Upper lobe of left lung (tissue), 6 donors: ENCODE measurements at regions not wholly inside any gene's neighbourhood (a gene's known extent, or its start where the extent isn't known, plus 50 kb on each side); places are given as distances from the start of the nearest gene placed in this dataset.

ENCODE experiments used
- ATAC-seq, 2 donors: fragments of 200-7000 bp; cut with Tn5 transposase; one replicate each; pipeline ENCODE4 v1.9.1; 2022; ENCODE audit warnings: mild to moderate bottlenecking in 2 of 2, moderate library complexity in 2 of 2; ENCODE audit not compliant: low FRiP score in 2 of 2
- DNase-seq, 2 donors: peaks; one replicate each; pipeline ENCODE4 v3.0.0-alpha.2; 2019 to 2020
- H3K27ac ChIP-seq, 4 donors: fragments of 200-600 bp; sonication (generic); one replicate each; pipeline ENCODE4 v1.5.1; 2016 to 2019
- H3K27me3 ChIP-seq, 4 donors: fragments of 200-600 bp; sonication (generic); one replicate each; pipeline ENCODE4 v1.5.1; 2017 to 2019
- H3K36me3 ChIP-seq, 4 donors: fragments of 200-600 bp; sonication (generic); one replicate each; pipeline ENCODE4 v1.5.1; 2016 to 2019
- H3K4me1 ChIP-seq, 4 donors: fragments of 200-600 bp; sonication (generic); one replicate each; pipeline ENCODE4 v1.5.1; 2018 to 2019
- H3K4me3 ChIP-seq, 4 donors: fragments of 200-600 bp; sonication (generic); one replicate each; pipeline ENCODE4 v1.5.1; 2017 to 2019; ENCODE audit warnings: mild to moderate bottlenecking in 2 of 4, moderate library complexity in 1 of 4
- H3K9me3 ChIP-seq, 4 donors: fragments of 200-600 bp; sonication (generic); one replicate each; pipeline ENCODE4 v1.5.1; 2018 to 2019
- EP300 ChIP-seq, 4 donors: sonication (generic); formaldehyde crosslinking; IDR thresholded peaks; one replicate each; pipeline ENCODE4 v1.5.1; 2017; ENCODE audit warnings: antibody characterized with exemption in 4 of 4, control low read depth in 2 of 4
- POLR2A ChIP-seq, 4 donors: fragments of 450-650 bp; IDR thresholded peaks; one replicate each; pipeline ENCODE4 v1.5.1; 2016 to 2017; ENCODE audit warnings: antibody characterized with exemption in 4 of 4, mild to moderate bottlenecking in 2 of 4
- POLR2AphosphoS5 ChIP-seq, 2 donors: sonication (generic); formaldehyde crosslinking; IDR thresholded peaks; one replicate each; pipeline ENCODE4 v1.5.1; 2017; ENCODE audit warnings: antibody characterized with exemption in 2 of 2
- WGBS, 2 donors: methylation state at CpG; one replicate each; pipeline ENCODE4 v1.1.5; 2017 to 2018; 5-methylcytosine and 5-hydroxymethylcytosine counted together
- TF ChIP-seq, protein P1 (sequence below), 6 experiments: fragments of 450-650 bp in 4 of 6; fragments of 200-600 bp in 2 of 6; sonication (generic) in 2 of 6; IDR thresholded peaks; one replicate each; pipeline ENCODE4 v1.5.1; 2016 to 2019; ENCODE audit warnings: antibody characterized with exemption in 6 of 6
- donor health status: DM: no; HTN: no; CAD: no; lungs with moderate emphysema.
- donor health status: DM: no; HTN: yes; CAD: no; lungs with severe emphysema.

DNA sequence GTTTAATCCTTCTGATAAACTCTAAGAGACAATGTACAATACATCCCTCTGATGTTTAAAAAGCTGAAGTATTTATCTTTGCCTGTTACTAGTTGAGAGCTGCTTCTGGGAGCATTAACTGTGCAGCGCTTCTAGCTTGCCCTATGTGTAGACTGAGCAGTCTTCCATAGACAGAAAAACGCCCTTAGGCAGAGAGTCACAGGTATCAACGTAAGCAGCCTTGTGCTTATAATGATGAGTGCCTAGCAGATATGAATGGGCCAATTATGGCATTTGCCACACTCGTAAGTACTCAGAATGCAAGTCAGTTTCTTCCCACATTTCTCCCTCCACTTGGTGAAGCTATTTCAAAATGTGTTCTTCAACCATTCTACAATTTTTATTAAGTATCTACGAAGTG, 731.1 kb upstream of the SLC8A1 start:
- DNase-seq (no peak), ATAC-seq (no peak)
- 75% methylated on average over 5 of the region's 5 CpGs for WGBS, 2 donors
- Histone ChIP-seq H3K27ac (no peak overlapping the region), H3K9me3 (peaks cover 0 to 3% (median 0%) of the 10 kb centered on the region in 4 donors), H3K4me3 (no peak overlapping the region), H3K27me3 (no peaks in the 10 kb centered on the region), H3K4me1 (no peaks in the 10 kb centered on the region), H3K36me3 (no peaks in the 10 kb centered on the region)
- TF ChIP-seq EP300 (IDR thresholded peaks at IDR 0.05) (no peak), POLR2A (IDR thresholded peaks at IDR 0.05) (no peak), POLR2AphosphoS5 (IDR thresholded peaks at IDR 0.05) (no peak)
- TF ChIP-seq, protein P1, sequence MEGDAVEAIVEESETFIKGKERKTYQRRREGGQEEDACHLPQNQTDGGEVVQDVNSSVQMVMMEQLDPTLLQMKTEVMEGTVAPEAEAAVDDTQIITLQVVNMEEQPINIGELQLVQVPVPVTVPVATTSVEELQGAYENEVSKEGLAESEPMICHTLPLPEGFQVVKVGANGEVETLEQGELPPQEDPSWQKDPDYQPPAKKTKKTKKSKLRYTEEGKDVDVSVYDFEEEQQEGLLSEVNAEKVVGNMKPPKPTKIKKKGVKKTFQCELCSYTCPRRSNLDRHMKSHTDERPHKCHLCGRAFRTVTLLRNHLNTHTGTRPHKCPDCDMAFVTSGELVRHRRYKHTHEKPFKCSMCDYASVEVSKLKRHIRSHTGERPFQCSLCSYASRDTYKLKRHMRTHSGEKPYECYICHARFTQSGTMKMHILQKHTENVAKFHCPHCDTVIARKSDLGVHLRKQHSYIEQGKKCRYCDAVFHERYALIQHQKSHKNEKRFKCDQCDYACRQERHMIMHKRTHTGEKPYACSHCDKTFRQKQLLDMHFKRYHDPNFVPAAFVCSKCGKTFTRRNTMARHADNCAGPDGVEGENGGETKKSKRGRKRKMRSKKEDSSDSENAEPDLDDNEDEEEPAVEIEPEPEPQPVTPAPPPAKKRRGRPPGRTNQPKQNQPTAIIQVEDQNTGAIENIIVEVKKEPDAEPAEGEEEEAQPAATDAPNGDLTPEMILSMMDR (IDR thresholded peaks at IDR 0.05) = no peak

DNA sequence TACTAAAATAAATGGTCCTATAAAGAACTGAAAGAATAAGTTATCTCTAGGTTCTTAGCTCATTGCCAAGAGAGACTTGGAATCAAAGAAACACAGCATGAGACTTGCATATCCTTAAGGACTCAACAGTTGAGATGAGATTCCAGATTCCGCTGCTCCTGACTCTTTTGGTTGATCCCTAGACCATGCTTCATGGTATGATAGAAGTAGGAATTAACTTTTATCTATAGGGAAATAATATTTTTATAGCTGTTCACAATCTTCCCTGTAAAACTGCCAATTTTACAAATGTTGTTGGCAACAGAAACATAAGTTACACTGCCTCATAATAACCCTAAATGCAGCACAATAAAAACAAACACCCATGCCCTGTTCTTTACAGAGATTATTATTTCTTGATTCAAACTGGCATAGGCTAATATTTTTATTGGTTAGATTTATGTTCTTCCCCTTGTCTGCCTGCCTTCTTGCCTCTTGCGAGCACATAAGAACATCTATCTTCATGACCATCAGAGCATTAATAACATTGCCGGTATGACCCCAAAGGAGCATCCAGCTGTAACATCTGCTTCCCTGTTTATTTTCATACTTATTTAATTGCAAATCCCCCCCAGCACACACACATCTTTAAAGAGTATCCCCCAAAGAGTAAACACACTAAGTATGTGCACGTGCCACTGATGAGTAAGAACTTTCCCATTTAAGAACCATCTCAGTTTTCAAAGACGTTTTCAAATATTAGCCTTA, 735.7 kb upstream of the SLC8A1 start:
- ATAC-seq (no peak), DNase-seq (no peak)
- WGBS, 2 donors = 63 to 64% methylated on average over 5 of the region's 5 CpGs
- Histone ChIP-seq H3K27ac (no peak overlapping the region), H3K9me3 (no peaks in the 10 kb centered on the region), H3K36me3 (no peaks in the 10 kb centered on the region), H3K27me3 (no peaks in the 10 kb centered on the region), H3K4me1 (no peaks in the 10 kb centered on the region), H3K4me3 (no peak overlapping the region)
- TF ChIP-seq EP300 (IDR thresholded peaks at IDR 0.05) = no peak
- TF ChIP-seq, protein P1 (IDR thresholded peaks at IDR 0.05) = no peak
- no peak for TF ChIP-seq POLR2A (IDR thresholded peaks at IDR 0.05)
- no peak for TF ChIP-seq POLR2AphosphoS5 (IDR thresholded peaks at IDR 0.05)

DNA sequence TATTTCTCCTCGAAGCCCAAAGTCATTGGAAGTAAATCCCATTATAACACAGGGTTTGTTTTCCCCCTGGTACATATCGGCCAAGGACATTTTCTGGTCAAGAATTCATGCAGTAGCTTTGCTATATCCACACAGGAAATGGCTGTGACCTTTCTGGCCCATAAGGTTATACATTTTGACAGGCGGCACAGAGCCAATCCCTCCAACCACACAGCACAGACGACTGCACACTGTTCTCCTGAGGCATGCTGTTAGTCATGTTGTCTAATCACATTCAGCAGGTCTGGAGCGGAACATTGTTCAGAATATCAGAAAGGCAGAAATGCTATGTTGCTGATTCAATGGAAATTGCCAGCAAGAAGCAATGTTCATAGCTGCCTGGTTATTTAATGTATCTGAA, 742.3 kb upstream of the SLC8A1 start:
- no peak overlapping the region for H3K4me3 ChIP-seq
- 55 to 59% methylated on average over 5 of the region's 5 CpGs for WGBS, 2 donors
- H3K4me1 ChIP-seq = no peaks in the 10 kb centered on the region
- TF ChIP-seq, protein P1 (IDR thresholded peaks at IDR 0.05) = no peak
- no peak for TF ChIP-seq POLR2AphosphoS5 (IDR thresholded peaks at IDR 0.05)
- TF ChIP-seq EP300 (IDR thresholded peaks at IDR 0.05) = no peak
- no peak for TF ChIP-seq POLR2A (IDR thresholded peaks at IDR 0.05)
- H3K27ac ChIP-seq = no peak overlapping the region
- ATAC-seq = no peak
- H3K36me3 ChIP-seq = no peaks in the 10 kb centered on the region
- no peak for DNase-seq
- no peaks in the 10 kb centered on the region for H3K27me3 ChIP-seq
- no peaks in the 10 kb centered on the region for H3K9me3 ChIP-seq

DNA sequence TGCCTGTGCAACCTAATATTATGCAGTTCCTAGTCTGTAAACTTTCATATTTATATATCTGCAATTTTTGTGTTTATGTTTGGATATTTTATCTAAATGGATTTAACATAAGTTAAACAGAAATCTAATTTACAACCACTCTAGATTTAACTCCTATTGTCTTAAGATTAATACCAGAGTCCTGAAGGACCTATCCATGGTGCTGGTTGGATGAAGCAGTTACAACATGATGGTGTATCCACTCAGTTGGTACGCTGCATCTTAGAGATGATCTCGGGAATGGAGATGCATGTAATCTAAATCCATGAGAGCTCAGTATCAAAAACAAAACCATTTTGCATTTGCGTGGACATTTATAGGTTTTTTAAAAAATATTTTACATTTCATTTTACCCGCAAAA, 745.9 kb upstream of the SLC8A1 start:
- TF ChIP-seq POLR2AphosphoS5 (IDR thresholded peaks at IDR 0.05) (no peak), EP300 (IDR thresholded peaks at IDR 0.05) (no peak), POLR2A (IDR thresholded peaks at IDR 0.05) (no peak)
- TF ChIP-seq, protein P1 (IDR thresholded peaks at IDR 0.05) = no peak
- no peaks in the 10 kb centered on the region for H3K36me3 ChIP-seq

DNA sequence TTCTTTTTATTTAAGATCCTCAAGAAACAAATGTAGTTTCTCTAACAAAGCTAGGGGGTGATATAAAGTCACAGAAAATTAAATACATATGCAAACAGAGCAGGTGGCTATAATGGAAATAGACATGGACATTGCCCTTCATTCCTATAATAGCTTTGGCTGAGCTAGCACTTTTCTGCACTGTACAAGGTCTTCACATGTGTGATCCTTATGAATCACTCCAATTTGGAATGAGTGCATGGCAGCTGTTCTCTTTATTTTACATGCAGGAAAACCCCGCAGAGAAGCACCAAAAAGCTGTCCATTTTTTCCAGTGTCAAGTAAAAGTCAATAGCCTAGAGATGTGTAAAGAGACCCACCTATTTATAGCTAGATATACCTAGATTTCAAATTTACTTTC, 747.4 kb upstream of the SLC8A1 start:
- Histone ChIP-seq H3K27ac (no peak overlapping the region), H3K36me3 (no peaks in the 10 kb centered on the region), H3K4me3 (no peak overlapping the region), H3K27me3 (no peaks in the 10 kb centered on the region), H3K4me1 (no peaks in the 10 kb centered on the region), H3K9me3 (no peaks in the 10 kb centered on the region)
- DNase-seq (no peak), ATAC-seq (no peak)
- 68 to 81% methylated on average over 1 of the region's 1 CpG for WGBS, 2 donors
- TF ChIP-seq POLR2A (IDR thresholded peaks at IDR 0.05) (no peak), POLR2AphosphoS5 (IDR thresholded peaks at IDR 0.05) (no peak), EP300 (IDR thresholded peaks at IDR 0.05) (no peak)
- TF ChIP-seq, protein P1 (IDR thresholded peaks at IDR 0.05) = no peak

More for the DNA sequence above, 745.9 kb upstream of the SLC8A1 start:
- Histone ChIP-seq H3K9me3 (no peaks in the 10 kb centered on the region), H3K27ac (no peak overlapping the region), H3K4me3 (no peak overlapping the region), H3K27me3 (no peaks in the 10 kb centered on the region), H3K4me1 (no peaks in the 10 kb centered on the region)
- no peak for DNase-seq
- WGBS, 2 donors = 85 to 91% methylated on average over 4 of the region's 4 CpGs
- no peak for ATAC-seq
